Adrenal gland (tissue), 9 donors: ENCODE measurements at regions not wholly inside any gene's neighbourhood (a gene's known extent, or its start where the extent isn't known, plus 50 kb on each side); places are given as distances from the start of the nearest gene placed in this dataset.

ENCODE experiments used
- DNase-seq, 7 donors: peaks; one replicate each; pipeline ENCODE4 v3.0.0-alpha.2; 2019 to 2020
- H3K27ac ChIP-seq, 5 donors: fragments of 200-600 bp; sonication (generic) in 4 of 5; 1 replicate in 3 of 5; 2 replicates in 2 of 5; pipeline versions ENCODE4 v1.5.1 to v1.8.0; 2016 to 2020; ENCODE audit warnings: mild to moderate bottlenecking in 1 of 5
- H3K27me3 ChIP-seq: fragments of 200-600 bp; 2 replicates; pipeline ENCODE4 v1.8.0; 2021
- H3K36me3 ChIP-seq, 2 donors: fragments of 200-600 bp; replicated peaks in 1 of 2; 1 replicate in 1 of 2; 2 replicates in 1 of 2; pipeline versions ENCODE4 v1.5.1 to v1.8.0; 2018 to 2022
- H3K4me1 ChIP-seq, 2 donors: fragments of 200-600 bp; replicated peaks in 1 of 2; 1 replicate in 1 of 2; 2 replicates in 1 of 2; pipeline versions ENCODE4 v1.5.1 to v1.8.0; 2018 to 2021
- H3K4me3 ChIP-seq, 4 donors: fragments of 200-600 bp; sonication (generic) in 3 of 4; one replicate each; pipeline ENCODE4 v1.5.1; 2016 to 2018
- H3K9me3 ChIP-seq, 3 donors: fragments of 200-600 bp; sonication (generic) in 1 of 3; replicated peaks in 1 of 3; 1 replicate in 2 of 3; 2 replicates in 1 of 3; pipeline versions ENCODE4 v1.5.1 to v1.8.0; 2016 to 2021
- POLR2A ChIP-seq, 2 donors: fragments of 450-650 bp; IDR thresholded peaks; one replicate each; pipeline ENCODE4 v1.6.1; 2017; ENCODE audit warnings: antibody characterized with exemption in 2 of 2, mild to moderate bottlenecking in 2 of 2, moderate library complexity in 1 of 2
- WGBS, 4 donors: extraction: QIAGEN DNeasy Blood & Tissue Kit in 2 of 4; methylation state at CpG; one replicate each; pipeline versions ENCODE4 v1.1.5 to v1.1.7; 2013 to 2017; 5-methylcytosine and 5-hydroxymethylcytosine counted together
- intact Hi-C, 2 donors: fragments of 100-400 bp; cut with DNase I; formaldehyde crosslinking; loops; one replicate each; pipeline versions ENCODE4 v1.14.1 to v1.15.0; 2022 to 2023
- TF ChIP-seq, protein P1 (sequence below), 6 experiments: fragments of 450-650 bp in 4 of 6; fragments of 200-600 bp in 2 of 6; sonication (generic) in 1 of 6; IDR thresholded peaks; 1 replicate in 5 of 6; 2 replicates in 1 of 6; pipeline versions ENCODE4 v1.5.1 to v1.8.0; 2016 to 2021; ENCODE audit warnings: antibody characterized with exemption in 6 of 6, mild to moderate bottlenecking in 2 of 6, moderate library complexity in 1 of 6
- donor health status: healthy with polysubstance abuse.
- donor health status: Bipolar disorder and iron deficiency.
- donor health status: DM: yes; HTN: yes; CAD: no.
- donor health status: DM: no; HTN: no; CAD: no.
- donor health status: DM: no; HTN: no; CAD: no.

- intact Hi-C loops = no loop called here
- no peak for DNase-seq
- Histone ChIP-seq H3K27ac (peak overlapping the region in 2 of 5 donors; percentile 46 to 54), H3K4me1 (peaks cover 0 to 11% of the 10 kb centered on the region in 2 donors), H3K27me3 (no peaks in the 10 kb centered on the region), H3K4me3 (no peak overlapping the region), H3K9me3 (no peaks in the 10 kb centered on the region), H3K36me3 (no peaks in the 10 kb centered on the region)
- WGBS, 4 donors = 24 to 54% (median 40%) methylated on average over 2 of the region's 2 CpGs
- no peak for TF ChIP-seq POLR2A (IDR thresholded peaks at IDR 0.05)
- TF ChIP-seq, protein P1, sequence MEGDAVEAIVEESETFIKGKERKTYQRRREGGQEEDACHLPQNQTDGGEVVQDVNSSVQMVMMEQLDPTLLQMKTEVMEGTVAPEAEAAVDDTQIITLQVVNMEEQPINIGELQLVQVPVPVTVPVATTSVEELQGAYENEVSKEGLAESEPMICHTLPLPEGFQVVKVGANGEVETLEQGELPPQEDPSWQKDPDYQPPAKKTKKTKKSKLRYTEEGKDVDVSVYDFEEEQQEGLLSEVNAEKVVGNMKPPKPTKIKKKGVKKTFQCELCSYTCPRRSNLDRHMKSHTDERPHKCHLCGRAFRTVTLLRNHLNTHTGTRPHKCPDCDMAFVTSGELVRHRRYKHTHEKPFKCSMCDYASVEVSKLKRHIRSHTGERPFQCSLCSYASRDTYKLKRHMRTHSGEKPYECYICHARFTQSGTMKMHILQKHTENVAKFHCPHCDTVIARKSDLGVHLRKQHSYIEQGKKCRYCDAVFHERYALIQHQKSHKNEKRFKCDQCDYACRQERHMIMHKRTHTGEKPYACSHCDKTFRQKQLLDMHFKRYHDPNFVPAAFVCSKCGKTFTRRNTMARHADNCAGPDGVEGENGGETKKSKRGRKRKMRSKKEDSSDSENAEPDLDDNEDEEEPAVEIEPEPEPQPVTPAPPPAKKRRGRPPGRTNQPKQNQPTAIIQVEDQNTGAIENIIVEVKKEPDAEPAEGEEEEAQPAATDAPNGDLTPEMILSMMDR (IDR thresholded peaks at IDR 0.05) = no peak
Observed at GRCh38 chr2:12795851-12796250, 79.1 kb downstream of the TRIB2 start.

DNA sequence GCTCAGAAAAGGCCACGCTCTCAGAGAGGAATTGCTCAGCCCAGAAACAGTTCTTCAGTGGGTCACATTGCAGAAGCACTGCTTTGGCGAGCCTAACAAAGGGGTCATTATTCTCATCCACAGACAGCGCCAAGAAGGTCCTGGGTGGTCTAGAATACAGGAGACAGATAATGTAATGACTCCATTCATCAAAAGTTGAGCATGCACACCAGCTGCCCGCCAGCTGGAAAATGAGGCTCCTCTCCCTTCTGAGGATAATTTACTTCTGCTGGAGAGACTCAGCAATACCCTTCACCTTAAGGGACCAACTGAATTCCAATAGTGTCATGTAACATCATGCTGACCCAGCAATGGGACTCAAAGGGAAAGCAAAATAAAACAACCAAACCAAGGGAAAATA is 79.9 kb downstream of the TRIB2 start:
- H3K4me3 ChIP-seq = no peak overlapping the region
- TF ChIP-seq POLR2A (IDR thresholded peaks at IDR 0.05) = no peak
- TF ChIP-seq, protein P1 (IDR thresholded peaks at IDR 0.05) = no peak
- H3K36me3 ChIP-seq = no peaks in the 10 kb centered on the region
- no peaks in the 10 kb centered on the region for H3K9me3 ChIP-seq
- H3K4me1 ChIP-seq = peaks cover 0 to 11% of the 10 kb centered on the region in 2 donors
- DNase-seq = peak in 6 of 7 donors; percentile 25 to 79 (median 47)
- WGBS, 4 donors = 61 to 72% (median 67%) methylated on average over 4 of the region's 4 CpGs
- peak overlapping the region in 2 of 5 donors; percentile 46 to 54 for H3K27ac ChIP-seq
- no peaks in the 10 kb centered on the region for H3K27me3 ChIP-seq
- intact Hi-C loops = no loop called here

GRCh38 chr2:12797815-12798214 is 81.1 kb downstream of the TRIB2 start:
- no peak for DNase-seq
- TF ChIP-seq, protein P1 (IDR thresholded peaks at IDR 0.05) = no peak
- TF ChIP-seq POLR2A (IDR thresholded peaks at IDR 0.05) = no peak
- Histone ChIP-seq H3K4me3 (no peak overlapping the region), H3K9me3 (no peaks in the 10 kb centered on the region), H3K27ac (peak overlapping the region in 3 of 5 donors; percentile 9 to 46 (median 22)), H3K4me1 (peaks cover 0 to 11% of the 10 kb centered on the region in 2 donors), H3K36me3 (no peaks in the 10 kb centered on the region), H3K27me3 (no peaks in the 10 kb centered on the region)
- intact Hi-C loops = no loop called here
- 22 to 45% (median 29%) methylated on average over 3 of the region's 3 CpGs for WGBS, 4 donors

GRCh38 chr2:12803607-12804006 is 86.9 kb downstream of the TRIB2 start:
- no peaks in the 10 kb centered on the region for H3K27me3 ChIP-seq
- H3K9me3 ChIP-seq = no peaks in the 10 kb centered on the region
- H3K4me1 ChIP-seq = peaks cover 10 to 11% of the 10 kb centered on the region in 2 donors
- H3K4me3 ChIP-seq = no peak overlapping the region
- no peaks in the 10 kb centered on the region for H3K36me3 ChIP-seq
- DNase-seq = no peak
- intact Hi-C loops = no loop called here
- H3K27ac ChIP-seq = no peak overlapping the region
- TF ChIP-seq, protein P1 (IDR thresholded peaks at IDR 0.05) = no peak
- no peak for TF ChIP-seq POLR2A (IDR thresholded peaks at IDR 0.05)
